Left cardiac atrium (tissue), 4 donors: ENCODE measurements at regions not wholly inside any gene's neighbourhood (a gene's known extent, or its start where the extent isn't known, plus 50 kb on each side); places are given as distances from the start of the nearest gene placed in this dataset.
"Not testable (repeated sequence)": the region's sequence is repeated elsewhere in the genome, so short reads cannot be mapped to it uniquely, and the experiment has no call there.

ENCODE experiments used
- ATAC-seq, 2 donors: fragments of 200-7000 bp; cut with Tn5 transposase; one replicate each; pipeline ENCODE4 v1.9.1; 2020; ENCODE audit warnings: mild to moderate bottlenecking in 2 of 2, moderate library complexity in 2 of 2
- DNase-seq: peaks from one replicate; pipeline ENCODE4 v3.0.0-alpha.2; 2020
- intact Hi-C, 2 donors: fragments of 100-400 bp; cut with DNase I; formaldehyde crosslinking; loops; one replicate each; pipeline versions ENCODE4 v1.14.1 to v1.15.1; 2022 to 2023
- donor health status: DM: no; HTN: yes; CAD: no.
- donor health status: DM: no; HTN: yes; CAD: no; lungs with severe emphysema.
- donor health status: DM: yes; HTN: yes; CAD: no.
- donor health status: Dilated cardiomyopathy.

GRCh38 chr12:62003701-62004100 is 256.5 kb upstream of the USP15 start:
- no peak for ATAC-seq
- no peak for DNase-seq
- intact Hi-C loops = no loop called here

DNA sequence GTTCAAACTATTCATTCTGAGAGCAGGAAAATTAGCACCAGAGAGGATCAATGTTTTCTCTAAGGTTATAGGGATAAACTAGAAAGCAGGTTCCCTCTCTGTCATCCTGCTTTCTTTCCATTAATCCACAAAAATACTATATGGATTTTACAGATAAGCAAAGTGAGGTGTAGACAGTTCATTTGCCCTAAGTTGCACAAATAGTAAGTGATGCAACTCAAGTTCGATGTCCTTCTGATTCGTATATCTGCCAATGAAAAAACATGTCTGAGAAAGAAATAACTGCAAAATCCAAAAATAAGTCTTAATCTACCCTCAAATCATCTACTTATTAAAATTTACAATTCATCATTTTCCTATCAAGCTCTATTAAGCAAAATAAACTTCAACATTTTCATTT is 254.6 kb upstream of the USP15 start:
- intact Hi-C loops = no loop called here

GRCh38 chr12:62006076-62006732 is 254.0 kb upstream of the USP15 start:
- intact Hi-C loops = no loop called here
- ATAC-seq = no peak
- no peak for DNase-seq

More for the DNA sequence above, 254.6 kb upstream of the USP15 start:
- DNase-seq (no peak), ATAC-seq (no peak)

- ATAC-seq (no peak), DNase-seq (no peak)
- intact Hi-C loops = no loop called here
These were observed 251.5 kb upstream of the USP15 start for GRCh38 chr12:62008703-62009102.

GRCh38 chr12:62009445-62009844 is 250.8 kb upstream of the USP15 start:
- no peak for DNase-seq
- intact Hi-C loops = no loop called here
- no peak for ATAC-seq

DNA sequence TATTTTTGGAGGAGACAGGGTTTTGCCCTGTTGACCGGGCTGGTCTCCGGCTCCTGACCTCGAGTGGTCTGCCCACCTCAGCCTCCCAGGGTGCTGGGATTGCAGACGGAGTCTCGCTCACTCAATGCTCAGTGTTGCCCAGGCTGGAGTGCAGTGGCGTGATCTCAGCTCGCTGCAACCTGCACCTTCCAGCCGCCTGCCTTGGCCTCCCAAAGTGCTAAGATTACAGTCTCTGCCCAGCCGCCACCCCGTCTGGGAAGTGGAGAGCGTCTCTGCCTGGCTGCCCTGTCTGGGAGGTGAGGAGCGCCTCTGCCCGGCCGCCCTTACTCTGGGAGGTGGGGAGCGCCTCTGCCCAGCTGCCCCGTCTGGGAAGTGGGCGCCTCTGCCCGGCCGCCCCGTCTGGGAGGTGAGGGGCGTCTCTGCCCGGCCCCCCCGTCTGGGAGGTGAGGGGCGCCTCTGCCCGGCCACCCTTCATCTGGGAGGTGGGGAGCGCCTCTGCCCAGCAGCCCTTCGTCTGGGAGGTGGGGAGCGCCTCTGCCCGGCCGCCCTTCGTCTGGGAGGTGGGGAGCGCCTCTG is 249.8 kb upstream of the USP15 start:
- ATAC-seq, intact Hi-C loops: not testable (repeated sequence)

DNA sequence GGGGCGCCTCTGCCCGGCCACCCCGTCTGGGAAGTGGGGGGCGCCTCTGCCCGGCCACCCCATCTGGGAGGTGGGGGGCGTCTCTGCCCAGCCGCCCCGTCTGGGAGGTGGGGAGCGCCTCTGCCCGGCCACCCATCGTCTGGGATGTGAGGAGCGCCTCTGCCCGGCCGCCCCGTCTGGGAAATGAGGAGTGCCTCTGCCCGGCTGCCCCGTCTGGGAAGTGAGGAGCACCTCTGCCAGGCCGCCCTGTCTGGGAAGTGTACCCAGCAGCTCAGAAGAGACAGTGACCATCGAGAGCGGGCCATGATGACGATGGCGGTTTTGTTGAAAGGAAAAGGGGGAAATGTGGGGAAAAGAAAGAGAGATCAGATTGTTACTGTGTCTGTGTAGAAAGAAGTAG is 249.2 kb upstream of the USP15 start:
- intact Hi-C loops, ATAC-seq, DNase-seq: not testable (repeated sequence)

More for the DNA sequence above, 249.8 kb upstream of the USP15 start:
- not testable (repeated sequence) for DNase-seq

DNA sequence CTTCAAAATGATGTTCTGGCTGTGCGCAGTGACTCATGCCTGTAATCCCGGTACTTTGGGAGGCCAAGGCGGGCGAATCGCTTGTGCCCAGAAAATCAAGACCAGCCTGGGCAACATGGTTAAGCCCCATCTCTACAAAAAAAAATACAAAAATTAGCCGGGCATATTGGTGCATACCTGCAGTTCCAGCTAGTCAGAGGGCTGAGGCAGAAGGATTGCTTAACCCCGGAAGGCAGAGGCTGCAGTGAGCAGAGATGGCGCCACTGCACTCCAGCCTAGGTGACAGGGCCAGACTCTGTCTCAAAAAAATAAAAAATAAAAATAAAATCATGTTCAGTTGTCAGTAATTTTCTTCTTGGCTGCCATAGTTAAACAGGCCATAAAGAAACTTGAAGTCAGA is 245.9 kb upstream of the USP15 start:
- DNase-seq (no peak), ATAC-seq (no peak)
- intact Hi-C loops = no loop called here

DNA sequence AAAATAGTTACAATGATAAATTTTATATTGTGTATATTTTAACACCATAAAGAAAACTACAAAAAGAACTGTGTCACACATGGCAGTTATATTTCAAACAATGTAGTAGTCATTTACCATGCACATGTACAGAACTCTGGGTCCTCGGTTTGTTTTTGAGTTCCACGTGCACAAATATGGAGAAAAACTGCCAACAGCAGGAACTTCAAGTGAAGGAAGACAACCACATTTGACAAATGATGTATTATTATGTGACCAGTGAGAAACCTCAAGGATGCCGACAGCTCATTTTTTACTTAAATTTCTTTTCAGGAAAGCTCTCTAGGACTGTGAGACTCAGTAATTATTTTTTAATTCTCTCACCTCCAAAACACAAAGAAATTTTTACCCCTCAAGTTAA is 244.2 kb upstream of the USP15 start:
- intact Hi-C loops = no loop called here
- no peak for ATAC-seq

DNA sequence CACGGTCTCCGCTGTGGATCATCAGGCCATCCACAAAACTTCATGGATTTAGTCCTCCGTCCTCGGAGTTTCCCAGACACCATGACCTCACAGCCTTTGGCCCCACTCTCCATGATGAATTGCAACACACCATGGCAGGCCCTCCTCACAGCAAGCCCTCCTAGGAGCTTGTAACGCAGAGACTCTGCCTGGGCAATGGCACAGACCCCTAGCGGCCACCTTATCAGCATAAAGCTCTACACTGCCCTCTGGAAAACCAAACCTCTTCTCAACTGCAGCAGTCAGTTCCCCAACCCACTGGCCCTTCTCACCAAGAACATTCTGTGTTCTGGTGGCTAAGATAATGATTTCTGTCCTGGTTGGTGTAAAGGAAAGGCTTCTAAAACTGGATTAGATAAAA is 238.4 kb upstream of the USP15 start:
- intact Hi-C loops = no loop called here
- ATAC-seq = no peak
- DNase-seq = no peak

More for the DNA sequence above, 244.2 kb upstream of the USP15 start:
- DNase-seq = no peak

- ATAC-seq (no peak), DNase-seq (no peak)
- intact Hi-C loops = no loop called here
These were observed 231.7 kb upstream of the USP15 start for GRCh38 chr12:62028536-62028935.

DNA sequence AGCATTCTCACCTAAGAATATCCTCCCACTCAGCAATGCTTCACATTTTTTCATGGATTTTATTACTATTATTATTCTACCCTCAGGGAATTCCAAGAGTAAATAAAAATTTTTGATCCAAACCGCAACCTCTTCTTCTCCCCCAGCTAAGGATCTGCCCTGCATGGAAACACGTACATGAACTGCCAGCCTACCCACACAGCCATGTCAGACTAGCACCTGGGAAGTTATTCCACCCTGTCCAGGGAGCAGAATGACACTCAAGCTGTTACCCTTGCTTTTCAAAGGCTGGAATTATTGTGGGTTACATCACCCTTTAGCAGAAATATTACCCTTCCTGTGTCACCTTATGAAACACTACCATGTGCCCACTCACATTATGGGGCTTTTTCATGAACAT is 227.3 kb upstream of the USP15 start:
- ATAC-seq (no peak), DNase-seq (no peak)
- intact Hi-C loops = no loop called here

DNA sequence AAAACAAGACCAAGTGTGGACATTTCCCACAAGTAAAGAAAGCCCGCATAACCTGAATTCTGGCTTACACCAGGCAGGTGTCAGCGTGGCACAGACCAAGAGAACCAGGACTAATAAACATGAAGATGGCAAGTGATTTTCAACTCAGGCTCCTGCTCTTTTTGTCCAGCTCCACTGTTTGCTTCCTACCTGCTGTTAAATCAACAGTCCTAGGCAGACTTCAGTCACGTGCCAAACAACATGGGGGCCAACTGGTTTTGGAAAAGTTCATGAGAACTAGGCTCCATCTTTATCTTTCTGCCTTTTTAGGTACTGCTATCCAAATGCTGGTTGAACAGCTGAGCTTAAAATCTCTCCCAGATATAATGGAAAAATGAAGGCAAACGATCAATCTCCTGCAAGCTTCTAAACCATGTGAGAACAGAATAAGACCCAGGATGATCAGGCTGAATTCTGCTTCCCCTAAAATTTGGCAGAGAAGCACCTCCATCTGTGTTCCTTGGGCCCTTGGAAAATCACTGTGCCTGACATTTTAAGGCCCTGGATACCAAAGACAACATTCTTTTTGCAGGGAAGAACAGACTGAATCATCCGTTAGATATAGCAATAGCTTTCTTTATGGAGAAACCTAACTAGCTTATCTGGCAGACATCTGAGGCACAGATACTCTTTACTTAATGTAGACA is 215.6 kb upstream of the USP15 start:
- intact Hi-C loops = no loop called here
- DNase-seq (no peak), ATAC-seq (no peak)

- intact Hi-C loops = no loop called here
- ATAC-seq (no peak), DNase-seq (no peak)
These were observed 215.0 kb upstream of the USP15 start for GRCh38 chr12:62045211-62045610.

DNA sequence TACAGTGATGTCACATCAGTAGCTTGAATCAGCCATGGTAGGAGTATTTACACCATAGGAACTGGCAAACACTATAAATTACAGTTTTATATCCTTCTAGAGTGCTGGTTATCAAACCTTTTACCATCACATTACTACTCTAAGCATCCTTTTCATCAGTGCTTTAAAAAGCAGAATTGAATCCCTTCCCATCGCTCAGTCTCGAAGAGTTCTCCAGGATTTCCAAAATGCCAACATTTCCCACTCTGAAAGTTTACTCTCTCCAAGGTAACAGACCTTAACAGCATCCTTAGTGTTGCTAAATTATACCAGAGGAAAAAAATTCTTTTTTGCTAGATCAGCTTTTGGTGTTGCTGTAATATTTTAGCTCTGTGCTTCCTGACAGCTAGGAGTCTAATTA is 209.4 kb upstream of the USP15 start:
- intact Hi-C loops = no loop called here
- no peak for DNase-seq
- no peak for ATAC-seq

DNA sequence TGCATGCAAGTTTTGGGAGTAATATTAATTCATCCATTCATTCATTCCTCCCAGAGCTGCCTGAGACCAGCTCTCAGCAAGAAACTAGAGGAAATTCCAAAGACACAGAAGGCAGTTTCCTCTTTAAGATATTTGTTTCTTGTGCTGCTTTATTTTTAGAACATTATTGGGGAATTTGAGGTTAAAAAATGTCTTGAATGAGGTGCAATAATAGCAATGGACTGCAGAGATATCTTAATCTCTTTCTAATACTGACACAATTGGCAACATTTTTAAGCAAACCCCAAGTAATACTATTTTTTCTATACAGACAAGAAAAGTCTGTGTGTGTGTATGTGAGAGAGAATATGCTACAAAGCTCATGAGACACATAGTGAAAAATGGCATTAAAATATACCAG is 190.2 kb upstream of the USP15 start:
- DNase-seq (no peak), ATAC-seq (no peak)

GRCh38 chr12:62073236-62073635 is 187.0 kb upstream of the USP15 start:
- DNase-seq, intact Hi-C loops, ATAC-seq: not testable (repeated sequence)

More for the DNA sequence above, 190.2 kb upstream of the USP15 start:
- intact Hi-C loops = no loop called here

DNA sequence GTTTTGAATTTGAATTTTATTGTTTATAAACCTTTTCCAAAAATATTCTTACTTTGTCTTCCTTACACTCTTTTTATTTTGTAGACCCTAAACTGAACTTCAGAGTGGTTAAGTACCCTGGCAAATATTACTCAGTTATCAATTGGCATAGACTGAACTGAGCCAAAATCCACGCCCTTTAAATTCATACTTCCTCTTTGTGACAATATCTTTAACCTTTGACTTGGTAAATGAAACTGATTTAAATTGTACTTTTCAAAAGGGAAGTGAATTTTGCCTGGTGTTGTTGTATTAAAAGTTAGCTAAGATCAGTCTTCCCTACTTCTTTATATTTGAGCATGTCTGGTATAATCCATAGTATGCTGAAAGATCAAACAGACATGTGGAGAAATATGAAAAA is 184.3 kb upstream of the USP15 start:
- DNase-seq (no peak), ATAC-seq (no peak)
- intact Hi-C loops = no loop called here

- no peak for ATAC-seq
- DNase-seq = no peak
- intact Hi-C loops = no loop called here
These were observed 182.2 kb upstream of the USP15 start for GRCh38 chr12:62078020-62078419.

- DNase-seq (no peak), ATAC-seq (no peak)
- intact Hi-C loops = no loop called here
These were observed 177.8 kb upstream of the USP15 start for GRCh38 chr12:62082448-62082847.

GRCh38 chr12:62098132-62098531 is 162.1 kb upstream of the USP15 start:
- intact Hi-C loops = no loop called here
- DNase-seq = no peak
- no peak for ATAC-seq
